ENCODE measurements at regions not wholly inside any gene's neighbourhood (a gene's known extent, or its start where the extent isn't known, plus 50 kb on each side); places are given as distances from the start of the nearest gene placed in this dataset.

GRCh38 chr7:66537380-66537779 lies 91.3 kb upstream of the KCTD7 start:
- no peak for TF ChIP-seq EZH2 (IDR thresholded peaks at IDR 0.05; ENCODE audit: borderline replicate concordance, low read depth, low read length, poor library complexity, severe bottlenecking)
- no peak for TF ChIP-seq CTCF (conservative IDR thresholded peaks at IDR 0.05; ENCODE audit: low read depth, low read length)
- POLR2A ChIA-PET (ENCODE audit: low non-redundant PET), result no interaction called here
- Histone ChIP-seq H3K36me3 (ENCODE audit: insufficient read depth, low read length, poor library complexity, severe bottlenecking) (no peaks in the 10 kb centered on the region), H3K27me3 (replicated peaks; ENCODE audit: insufficient read depth, low read depth, low read length, poor library complexity) (no peaks in the 10 kb centered on the region), H3K4me1 (ENCODE audit: insufficient read depth, low read length, poor library complexity, severe bottlenecking) (no peaks in the 10 kb centered on the region), H3K9me3 (ENCODE audit: low read depth, low read length, poor library complexity, severe bottlenecking) (no peaks in the 10 kb centered on the region), H3K4me3 (ENCODE audit: low read depth, low read length, poor library complexity, severe bottlenecking) (no peak overlapping the region), H3K27ac (ENCODE audit: low read depth, low read length, poor library complexity, severe bottlenecking) (no peak overlapping the region)
- DNase-seq (ENCODE audit: low spot score), result no peak
- intact Hi-C loops (cut with micrococcal nuclease; ENCODE audit: unreplicated experiment), result no loop called here
- CTCF ChIA-PET, result no interaction called here
- BruUV-seq (replicated peaks), result no TSS peak

- CTCF ChIA-PET, result no interaction called here
- no peak for DNase-seq (ENCODE audit: low spot score)
Measured at GRCh38 chr7:66537876-66538275, 90.8 kb upstream of the KCTD7 start.

GRCh38 chr7:66539264-66539623 lies 89.4 kb upstream of the KCTD7 start:
- Histone ChIP-seq H3K4me1 (ENCODE audit: insufficient read depth, low read length, poor library complexity, severe bottlenecking) (no peaks in the 10 kb centered on the region), H3K9me3 (ENCODE audit: low read depth, low read length, poor library complexity, severe bottlenecking) (no peaks in the 10 kb centered on the region), H3K4me3 (ENCODE audit: low read depth, low read length, poor library complexity, severe bottlenecking) (no peak overlapping the region), H3K27me3 (replicated peaks; ENCODE audit: insufficient read depth, low read depth, low read length, poor library complexity) (no peaks in the 10 kb centered on the region), H3K36me3 (ENCODE audit: insufficient read depth, low read length, poor library complexity, severe bottlenecking) (no peaks in the 10 kb centered on the region), H3K27ac (ENCODE audit: low read depth, low read length, poor library complexity, severe bottlenecking) (no peak overlapping the region)
- intact Hi-C loops (cut with micrococcal nuclease; ENCODE audit: unreplicated experiment), result no loop called here
- TF ChIP-seq CTCF (conservative IDR thresholded peaks at IDR 0.05; ENCODE audit: low read depth, low read length), result no peak
- TF ChIP-seq EZH2 (IDR thresholded peaks at IDR 0.05; ENCODE audit: borderline replicate concordance, low read depth, low read length, poor library complexity, severe bottlenecking), result no peak
- ChIA-PET CTCF (no interaction called here), POLR2A (ENCODE audit: low non-redundant PET) (no interaction called here)
- no TSS peak for BruUV-seq (replicated peaks)
- DNase-seq (ENCODE audit: low spot score), result no peak

More at GRCh38 chr7:66537876-66538275, 90.8 kb upstream of the KCTD7 start:
- Histone ChIP-seq H3K4me3 (ENCODE audit: low read depth, low read length, poor library complexity, severe bottlenecking) (no peak overlapping the region), H3K36me3 (ENCODE audit: insufficient read depth, low read length, poor library complexity, severe bottlenecking) (no peaks in the 10 kb centered on the region), H3K9me3 (ENCODE audit: low read depth, low read length, poor library complexity, severe bottlenecking) (no peaks in the 10 kb centered on the region), H3K27ac (ENCODE audit: low read depth, low read length, poor library complexity, severe bottlenecking) (no peak overlapping the region), H3K27me3 (replicated peaks; ENCODE audit: insufficient read depth, low read depth, low read length, poor library complexity) (no peaks in the 10 kb centered on the region), H3K4me1 (ENCODE audit: insufficient read depth, low read length, poor library complexity, severe bottlenecking) (no peaks in the 10 kb centered on the region)
- POLR2A ChIA-PET (ENCODE audit: low non-redundant PET), result no interaction called here
- BruUV-seq (replicated peaks), result no TSS peak
- TF ChIP-seq CTCF (conservative IDR thresholded peaks at IDR 0.05; ENCODE audit: low read depth, low read length) (no peak), EZH2 (IDR thresholded peaks at IDR 0.05; ENCODE audit: borderline replicate concordance, low read depth, low read length, poor library complexity, severe bottlenecking) (no peak)
- intact Hi-C loops (cut with micrococcal nuclease; ENCODE audit: unreplicated experiment), result no loop called here

Measured in A673 (cell line).